ENCODE measurements at regions not wholly inside any gene's neighbourhood (a gene's known extent, or its start where the extent isn't known, plus 50 kb on each side); places are given as distances from the start of the nearest gene placed in this dataset.

GRCh38 chr5:50574121-50574520 lies 92.3 kb upstream of the PARP8 start:
- no peaks in the 10 kb centered on the region for H3K9me3 ChIP-seq (replicated peaks; ENCODE audit: insufficient read depth, low read length)
- no peak overlapping the region for H3K27ac ChIP-seq (ENCODE audit: low read length)
- H3K4me1 ChIP-seq (ENCODE audit: low read length) = peaks cover 11% of the 10 kb centered on the region; the same call in 1 of the 2 replicates
- no peaks in the 10 kb centered on the region for H3K79me2 ChIP-seq (ENCODE audit: low read length)
- TF ChIP-seq EZH2 (optimal IDR thresholded peaks at IDR 0.05; ENCODE audit: low read depth, low read length) (no peak), CTCF (IDR thresholded peaks at IDR 0.05; ENCODE audit: low read length) (no peak), EZH2phosphoT487 (IDR thresholded peaks at IDR 0.05; ENCODE audit: low read length) (no peak)
- no peak overlapping the region for H2AFZ ChIP-seq (ENCODE audit: low read length)
- no peak overlapping the region for H3K4me3 ChIP-seq (ENCODE audit: low read length)
- no peaks in the 10 kb centered on the region for H3K36me3 ChIP-seq (replicated peaks; ENCODE audit: insufficient read depth, low read length)
- H3K9me2 ChIP-seq (replicated peaks; ENCODE audit: insufficient read depth, low read length) = no peaks in the 10 kb centered on the region
- peak overlapping the region; percentile 9; the same call in 1 of the 2 replicates for H3K4me2 ChIP-seq (ENCODE audit: low read depth, low read length)
- no peaks in the 10 kb centered on the region for H3F3A ChIP-seq (ENCODE audit: insufficient read depth, low read length)
- H3K27me3 ChIP-seq (replicated peaks; ENCODE audit: insufficient read depth, low read length) = no peaks in the 10 kb centered on the region
- no peaks in the 10 kb centered on the region for H4K20me1 ChIP-seq (ENCODE audit: insufficient read depth, low read length)
- DNase-seq = no peak
- H3K9ac ChIP-seq (ENCODE audit: low read length) = no peak overlapping the region

- H3K9ac ChIP-seq (ENCODE audit: low read length) = no peak overlapping the region
- H4K20me1 ChIP-seq (ENCODE audit: insufficient read depth, low read length) = no peaks in the 10 kb centered on the region
- no peak for TF ChIP-seq CTCF (IDR thresholded peaks at IDR 0.05; ENCODE audit: low read length)
- TF ChIP-seq EZH2phosphoT487 (IDR thresholded peaks at IDR 0.05; ENCODE audit: low read length) = no peak
- no peak for TF ChIP-seq EZH2 (optimal IDR thresholded peaks at IDR 0.05; ENCODE audit: low read depth, low read length)
- no peaks in the 10 kb centered on the region for H3K9me3 ChIP-seq (replicated peaks; ENCODE audit: insufficient read depth, low read length)
- no peaks in the 10 kb centered on the region for H3K36me3 ChIP-seq (replicated peaks; ENCODE audit: insufficient read depth, low read length)
- no peak for DNase-seq
- H3F3A ChIP-seq (ENCODE audit: insufficient read depth, low read length) = no peaks in the 10 kb centered on the region
- H3K4me2 ChIP-seq (ENCODE audit: low read depth, low read length) = no peak overlapping the region
- H3K4me3 ChIP-seq (ENCODE audit: low read length) = no peak overlapping the region
- H2AFZ ChIP-seq (ENCODE audit: low read length) = no peak overlapping the region
- no peaks in the 10 kb centered on the region for H3K9me2 ChIP-seq (replicated peaks; ENCODE audit: insufficient read depth, low read length)
- H3K27ac ChIP-seq (ENCODE audit: low read length) = no peak overlapping the region
- peaks cover 11% of the 10 kb centered on the region; the same call in 1 of the 2 replicates for H3K4me1 ChIP-seq (ENCODE audit: low read length)
- no peaks in the 10 kb centered on the region for H3K27me3 ChIP-seq (replicated peaks; ENCODE audit: insufficient read depth, low read length)
- no peaks in the 10 kb centered on the region for H3K79me2 ChIP-seq (ENCODE audit: low read length)
Measured at GRCh38 chr5:50575740-50576139, 90.7 kb upstream of the PARP8 start.

- DNase-seq = no peak
- Histone ChIP-seq H3K79me2 (ENCODE audit: low read length) (no peaks in the 10 kb centered on the region), H3K27me3 (replicated peaks; ENCODE audit: insufficient read depth, low read length) (no peaks in the 10 kb centered on the region), H3K9me2 (replicated peaks; ENCODE audit: insufficient read depth, low read length) (no peaks in the 10 kb centered on the region), H3K4me3 (ENCODE audit: low read length) (no peak overlapping the region), H3K9me3 (replicated peaks; ENCODE audit: insufficient read depth, low read length) (no peaks in the 10 kb centered on the region), H3K4me2 (ENCODE audit: low read depth, low read length) (no peak overlapping the region), H3K9ac (ENCODE audit: low read length) (no peak overlapping the region), H3K36me3 (replicated peaks; ENCODE audit: insufficient read depth, low read length) (no peaks in the 10 kb centered on the region), H3K4me1 (ENCODE audit: low read length) (peaks cover 11% of the 10 kb centered on the region; the same call in 1 of the 2 replicates), H3K27ac (ENCODE audit: low read length) (no peak overlapping the region), H4K20me1 (ENCODE audit: insufficient read depth, low read length) (no peaks in the 10 kb centered on the region), H3F3A (ENCODE audit: insufficient read depth, low read length) (no peaks in the 10 kb centered on the region), H2AFZ (ENCODE audit: low read length) (no peak overlapping the region)
- TF ChIP-seq EZH2 (optimal IDR thresholded peaks at IDR 0.05; ENCODE audit: low read depth, low read length) = no peak
Measured at GRCh38 chr5:50576265-50576664, 90.2 kb upstream of the PARP8 start.

GRCh38 chr5:50576686-50577256 lies 89.7 kb upstream of the PARP8 start:
- H3K9ac ChIP-seq (ENCODE audit: low read length) = no peak overlapping the region
- H3K4me3 ChIP-seq (ENCODE audit: low read length) = no peak overlapping the region
- no peaks in the 10 kb centered on the region for H3K79me2 ChIP-seq (ENCODE audit: low read length)
- H3K36me3 ChIP-seq (replicated peaks; ENCODE audit: insufficient read depth, low read length) = no peaks in the 10 kb centered on the region
- H2AFZ ChIP-seq (ENCODE audit: low read length) = no peak overlapping the region
- no peak for TF ChIP-seq CTCF (IDR thresholded peaks at IDR 0.05; ENCODE audit: low read length)
- no peak for TF ChIP-seq EZH2phosphoT487 (IDR thresholded peaks at IDR 0.05; ENCODE audit: low read length)
- no peak for TF ChIP-seq EZH2 (optimal IDR thresholded peaks at IDR 0.05; ENCODE audit: low read depth, low read length)
- no peaks in the 10 kb centered on the region for H3K27me3 ChIP-seq (replicated peaks; ENCODE audit: insufficient read depth, low read length)
- no peak overlapping the region for H3K27ac ChIP-seq (ENCODE audit: low read length)
- H3F3A ChIP-seq (ENCODE audit: insufficient read depth, low read length) = no peaks in the 10 kb centered on the region
- H3K4me2 ChIP-seq (ENCODE audit: low read depth, low read length) = no peak overlapping the region
- no peaks in the 10 kb centered on the region for H4K20me1 ChIP-seq (ENCODE audit: insufficient read depth, low read length)
- no peak for DNase-seq
- H3K9me2 ChIP-seq (replicated peaks; ENCODE audit: insufficient read depth, low read length) = no peaks in the 10 kb centered on the region
- peaks cover 11% of the 10 kb centered on the region; the same call in 1 of the 2 replicates for H3K4me1 ChIP-seq (ENCODE audit: low read length)
- no peaks in the 10 kb centered on the region for H3K9me3 ChIP-seq (replicated peaks; ENCODE audit: insufficient read depth, low read length)
